CD4-positive, alpha-beta T cell (primary cell): ENCODE measurements at regions not wholly inside any gene's neighbourhood (a gene's known extent, or its start where the extent isn't known, plus 50 kb on each side); places are given as distances from the start of the nearest gene placed in this dataset.

Source experiments
- ATAC-seq: fragments of 200-7000 bp; cut with Tn5 transposase; one replicate; pipeline ENCODE4 v1.10.0; 2022; ENCODE audit warnings: mild to moderate bottlenecking; ENCODE audit not compliant: poor library complexity
- CTCF ChIA-PET: fragments of 350-600 bp; sonication (Branson Sonifier 250); formaldehyde crosslinking; loops from one replicate; lab custom pipeline; 2021; ENCODE audit warnings: antibody characterized with exemption, inconsistent platforms; lab: Charles Lee
- POLR2A ChIA-PET: fragments of 350-600 bp; sonication (Branson Sonifier 250); formaldehyde crosslinking; loops from one replicate; lab custom pipeline; 2021; ENCODE audit warnings: antibody characterized with exemption, inconsistent platforms; lab: Charles Lee
- DNase-seq, 14 experiments: peaks; one replicate each; pipeline ENCODE4 v3.0.0-alpha.2; 2013 to 2020; ENCODE audit warnings: mixed read lengths in 2 of 14
- H3K27ac ChIP-seq, 2 donors: one replicate each; pipeline versions ENCODE4 v1.5.1 to v1.7.0; 2013; ENCODE audit warnings: low read length in 2 of 2, low read depth in 1 of 2, mild to moderate bottlenecking in 1 of 2
- H3K27me3 ChIP-seq, 2 experiments: 1 replicate in 1 of 2; 2 replicates in 1 of 2; pipeline versions ENCODE4 v1.6.1 to v1.7.0; 2013; ENCODE audit warnings: low read length in 2 of 2, control low read depth in 1 of 2, mild to moderate bottlenecking in 1 of 2, moderate library complexity in 1 of 2; ENCODE audit not compliant: insufficient read depth in 2 of 2, control insufficient read depth in 1 of 2
- H3K36me3 ChIP-seq: one replicate; pipeline ENCODE4 v1.6.1; 2013; ENCODE audit warnings: low read length, control low read depth; ENCODE audit not compliant: insufficient read depth
- H3K4me1 ChIP-seq: one replicate; pipeline ENCODE4 v1.6.1; 2013; ENCODE audit warnings: low read length, control low read depth; ENCODE audit not compliant: insufficient read depth
- H3K4me3 ChIP-seq: one replicate; pipeline ENCODE4 v1.5.1; 2013; ENCODE audit warnings: mild to moderate bottlenecking, low read length, moderate library complexity
- H3K9me3 ChIP-seq, 2 experiments: 1 replicate in 1 of 2; 2 replicates in 1 of 2; pipeline versions ENCODE4 v1.6.1 to v1.7.0; 2013; ENCODE audit warnings: low read length in 2 of 2, mild to moderate bottlenecking in 2 of 2, control low read depth in 1 of 2, moderate library complexity in 1 of 2; ENCODE audit not compliant: control insufficient read depth in 1 of 2, insufficient read depth in 1 of 2
- H3K27ac Mint-ChIP-seq: one replicate; pipeline ENCODE4 v1.8.0; 2020; ENCODE audit warnings: mixed read lengths
- H3K27me3 Mint-ChIP-seq: one replicate; pipeline ENCODE4 v1.8.0; 2021; ENCODE audit warnings: mixed read lengths
- H3K36me3 Mint-ChIP-seq: one replicate; pipeline ENCODE4 v1.8.0; 2021; ENCODE audit warnings: low read depth, mixed read lengths
- H3K4me1 Mint-ChIP-seq: one replicate; pipeline ENCODE4 v1.8.0; 2021; ENCODE audit warnings: low read depth, mixed read lengths
- H3K4me3 Mint-ChIP-seq: one replicate; pipeline ENCODE4 v1.8.0; 2020; ENCODE audit warnings: mild to moderate bottlenecking, mixed read lengths
- H3K9me3 Mint-ChIP-seq: one replicate; pipeline ENCODE4 v1.8.0; 2020; ENCODE audit warnings: mixed read lengths
- intact Hi-C, 2 experiments: fragments of 100-400 bp; cut with DNase I in 1 of 2; cut with micrococcal nuclease in 1 of 2; formaldehyde crosslinking; loops; one replicate each; pipeline versions ENCODE4 v1.15.1 to v1.9.0; 2023 to 2025; cut with DNase I, micrococcal nuclease
- TF ChIP-seq, protein P1 (sequence below): fragments of 200-600 bp; IDR thresholded peaks from one replicate; pipeline ENCODE4 v1.8.0; 2022; ENCODE audit warnings: antibody characterized with exemption, mild to moderate bottlenecking

DNA sequence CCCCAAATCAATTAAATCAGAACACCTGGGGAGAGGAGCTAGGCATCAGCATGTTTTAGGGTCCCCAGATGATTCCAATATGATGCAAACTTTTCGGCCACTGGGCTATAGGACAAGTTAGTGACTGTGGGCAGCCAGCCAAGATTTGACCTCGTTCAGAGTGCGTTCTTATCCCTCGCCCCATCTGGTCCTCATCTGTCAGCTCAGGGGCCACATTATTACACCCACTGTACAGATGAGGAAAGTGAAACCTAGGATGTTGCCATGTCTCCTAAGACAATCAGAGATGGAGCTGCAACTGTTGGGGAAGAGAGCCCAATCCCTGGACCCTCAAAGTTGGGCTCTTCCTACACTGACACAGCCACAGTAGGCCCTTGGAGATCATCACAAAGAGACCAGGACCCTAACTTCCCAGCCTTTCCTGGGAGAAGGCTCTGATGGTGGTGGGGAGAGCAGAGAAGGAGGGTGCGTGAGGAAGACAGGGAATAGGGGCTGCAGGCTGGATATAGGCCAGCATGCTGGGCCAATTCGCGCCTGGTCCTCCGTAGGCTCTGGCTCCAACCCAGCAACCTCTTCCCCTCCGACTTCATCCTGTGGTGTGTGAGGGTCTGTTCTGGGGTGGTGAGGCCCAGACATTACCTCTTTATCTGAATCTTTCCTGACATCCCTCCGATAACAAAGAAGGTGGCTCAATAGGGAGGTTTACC lies 109.4 kb upstream of the ZMIZ1 start:
- intact Hi-C loops: no loop called here
- no peaks in the 10 kb centered on the region for H3K36me3 ChIP-seq
- H3K4me3 Mint-ChIP-seq: no peak overlapping the region
- H3K9me3 ChIP-seq: no peaks in the 10 kb centered on the region
- no peak overlapping the region for H3K4me3 ChIP-seq
- POLR2A ChIA-PET: no interaction called here
- no peaks in the 10 kb centered on the region for H3K36me3 Mint-ChIP-seq
- no peaks in the 10 kb centered on the region for H3K4me1 Mint-ChIP-seq
- TF ChIP-seq, protein P1, sequence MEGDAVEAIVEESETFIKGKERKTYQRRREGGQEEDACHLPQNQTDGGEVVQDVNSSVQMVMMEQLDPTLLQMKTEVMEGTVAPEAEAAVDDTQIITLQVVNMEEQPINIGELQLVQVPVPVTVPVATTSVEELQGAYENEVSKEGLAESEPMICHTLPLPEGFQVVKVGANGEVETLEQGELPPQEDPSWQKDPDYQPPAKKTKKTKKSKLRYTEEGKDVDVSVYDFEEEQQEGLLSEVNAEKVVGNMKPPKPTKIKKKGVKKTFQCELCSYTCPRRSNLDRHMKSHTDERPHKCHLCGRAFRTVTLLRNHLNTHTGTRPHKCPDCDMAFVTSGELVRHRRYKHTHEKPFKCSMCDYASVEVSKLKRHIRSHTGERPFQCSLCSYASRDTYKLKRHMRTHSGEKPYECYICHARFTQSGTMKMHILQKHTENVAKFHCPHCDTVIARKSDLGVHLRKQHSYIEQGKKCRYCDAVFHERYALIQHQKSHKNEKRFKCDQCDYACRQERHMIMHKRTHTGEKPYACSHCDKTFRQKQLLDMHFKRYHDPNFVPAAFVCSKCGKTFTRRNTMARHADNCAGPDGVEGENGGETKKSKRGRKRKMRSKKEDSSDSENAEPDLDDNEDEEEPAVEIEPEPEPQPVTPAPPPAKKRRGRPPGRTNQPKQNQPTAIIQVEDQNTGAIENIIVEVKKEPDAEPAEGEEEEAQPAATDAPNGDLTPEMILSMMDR: no peak
- no peak for DNase-seq
- no peak for ATAC-seq
- H3K4me1 ChIP-seq: no peaks in the 10 kb centered on the region
- no peaks in the 10 kb centered on the region for H3K27me3 ChIP-seq
- H3K9me3 Mint-ChIP-seq: no peaks in the 10 kb centered on the region
- H3K27ac Mint-ChIP-seq: no peak overlapping the region
- no peak overlapping the region for H3K27ac ChIP-seq
- CTCF ChIA-PET: no interaction called here
- no peaks in the 10 kb centered on the region for H3K27me3 Mint-ChIP-seq

DNA sequence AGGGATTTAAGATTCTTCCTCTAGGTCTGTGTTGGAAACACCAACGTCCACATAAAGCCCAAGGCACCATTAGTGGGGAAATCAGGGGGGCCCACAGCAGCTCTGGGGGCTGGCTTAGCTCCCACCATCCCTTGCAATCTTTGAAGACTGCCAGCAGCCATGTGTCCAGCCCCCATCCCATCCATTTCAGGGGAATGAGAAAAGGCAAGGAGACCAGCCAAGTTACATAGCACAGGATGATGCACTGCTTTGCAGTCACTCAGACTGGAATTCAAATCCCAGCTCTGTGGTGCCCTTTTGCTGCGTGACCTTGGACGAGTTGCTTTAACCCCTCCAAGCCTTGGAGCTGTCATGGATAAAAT lies 108.9 kb upstream of the ZMIZ1 start:
- H3K4me1 ChIP-seq: no peaks in the 10 kb centered on the region
- Mint-ChIP-seq H3K4me3 (no peak overlapping the region), H3K4me1 (no peaks in the 10 kb centered on the region), H3K9me3 (no peaks in the 10 kb centered on the region), H3K27ac (no peak overlapping the region), H3K27me3 (no peaks in the 10 kb centered on the region), H3K36me3 (no peaks in the 10 kb centered on the region)
- H3K9me3 ChIP-seq: no peaks in the 10 kb centered on the region
- ChIA-PET POLR2A (no interaction called here), CTCF (no interaction called here)
- no peak overlapping the region for H3K4me3 ChIP-seq
- no peak overlapping the region for H3K27ac ChIP-seq
- no peaks in the 10 kb centered on the region for H3K36me3 ChIP-seq
- DNase-seq (no peak), ATAC-seq (no peak)
- TF ChIP-seq, protein P1: no peak
- intact Hi-C loops: no loop called here
- H3K27me3 ChIP-seq: no peaks in the 10 kb centered on the region

DNA sequence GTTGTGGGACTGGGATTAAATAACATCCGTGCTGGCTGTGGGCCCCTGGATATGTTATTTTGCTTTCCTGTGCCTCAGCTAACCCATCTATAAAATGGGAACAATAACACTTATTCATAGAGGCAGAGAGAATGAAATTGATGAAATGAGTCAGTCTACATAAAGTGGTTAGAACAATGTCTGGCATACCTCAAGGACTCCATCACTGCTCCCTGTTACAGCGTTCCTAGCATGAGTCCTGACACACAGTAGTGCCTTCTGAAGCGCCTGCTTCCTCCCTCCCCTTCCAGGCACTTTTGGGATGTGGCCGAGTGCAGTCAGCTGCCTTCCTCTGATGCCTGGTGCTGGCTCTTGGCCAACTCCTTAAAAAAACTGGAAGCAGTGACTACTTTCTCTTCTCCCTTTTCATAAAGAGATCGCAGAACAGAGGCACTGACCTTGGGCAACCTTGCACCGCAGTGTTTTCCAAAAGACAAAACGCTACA lies 108.4 kb upstream of the ZMIZ1 start:
- H3K36me3 Mint-ChIP-seq: no peaks in the 10 kb centered on the region

More for the DNA sequence above, 108.4 kb upstream of the ZMIZ1 start:
- Histone ChIP-seq H3K27me3 (no peaks in the 10 kb centered on the region), H3K4me3 (no peak overlapping the region), H3K36me3 (no peaks in the 10 kb centered on the region), H3K9me3 (no peaks in the 10 kb centered on the region), H3K4me1 (no peaks in the 10 kb centered on the region), H3K27ac (no peak overlapping the region)
- intact Hi-C loops: no loop called here
- TF ChIP-seq, protein P1: no peak
- DNase-seq (peak in 2 of 14 experiments; percentile 13 to 26), ATAC-seq (no peak)
- H3K4me1 Mint-ChIP-seq: no peaks in the 10 kb centered on the region
- H3K27ac Mint-ChIP-seq: no peak overlapping the region
- no peak overlapping the region for H3K4me3 Mint-ChIP-seq
- H3K9me3 Mint-ChIP-seq: no peaks in the 10 kb centered on the region
- no peaks in the 10 kb centered on the region for H3K27me3 Mint-ChIP-seq
- POLR2A ChIA-PET: interaction anchor here (0.8 kb wide), 1 partner anchor 87 kb away, joined by 3 read pairs; no protein-coding TSS in a partner anchor
- CTCF ChIA-PET: no interaction called here
